Neural progenitor cell (in vitro differentiated cells): ENCODE measurements at regions not wholly inside any gene's neighbourhood (a gene's known extent, or its start where the extent isn't known, plus 50 kb on each side); places are given as distances from the start of the nearest gene placed in this dataset.

Experiments
- DNase-seq: peaks from one replicate; pipeline ENCODE4 v3.0.0-alpha.2; 2016; ENCODE audit warnings: low spot score
- H2AFZ ChIP-seq: fragments of 200-600 bp; sonication (generic); replicated peaks from 2 replicates; pipeline ENCODE4 v1.6.1; 2016; ENCODE audit warnings: antibody characterized with exemption
- H3F3A ChIP-seq: fragments of 200-600 bp; sonication (generic); 2 replicates; pipeline ENCODE4 v1.6.1; 2016; ENCODE audit warnings: antibody characterized with exemption, low read depth
- H3K27ac ChIP-seq: fragments of 200-600 bp; sonication (generic); 2 replicates; pipeline ENCODE4 v1.5.1; 2016; ENCODE audit warnings: mild to moderate bottlenecking
- H3K27me3 ChIP-seq: fragments of 200-600 bp; sonication (generic); 2 replicates; pipeline ENCODE4 v1.6.1; 2016; ENCODE audit warnings: mild to moderate bottlenecking, moderate library complexity
- H3K36me3 ChIP-seq: fragments of 200-600 bp; sonication (generic); 2 replicates; pipeline ENCODE4 v1.5.1; 2016
- H3K4me1 ChIP-seq: fragments of 200-600 bp; sonication (generic); 2 replicates; pipeline ENCODE4 v1.6.1; 2016; ENCODE audit warnings: mixed run types
- H3K4me2 ChIP-seq: fragments of 200-600 bp; sonication (generic); 2 replicates; pipeline ENCODE4 v1.6.1; 2016
- H3K4me3 ChIP-seq: fragments of 200-600 bp; sonication (generic); 2 replicates; pipeline ENCODE4 v1.5.1; 2016
- H3K79me2 ChIP-seq: fragments of 200-600 bp; sonication (generic); 2 replicates; pipeline ENCODE4 v1.6.1; 2016; ENCODE audit warnings: low read depth
- H3K9ac ChIP-seq: fragments of 200-600 bp; sonication (generic); 2 replicates; pipeline ENCODE4 v1.6.1; 2016
- H3K9me3 ChIP-seq: fragments of 200-600 bp; sonication (generic); 2 replicates; pipeline ENCODE4 v1.5.1; 2016; ENCODE audit warnings: low read depth
- H4K20me1 ChIP-seq: fragments of 200-600 bp; sonication (generic); 2 replicates; pipeline ENCODE4 v1.6.1; 2016; ENCODE audit warnings: low read depth
- H3K27ac Mint-ChIP-seq: 3 replicates; pipeline ENCODE4 v1.8.0; 2021; ENCODE audit warnings: mixed read lengths
- H3K27me3 Mint-ChIP-seq: 2 replicates; pipeline ENCODE4 v1.8.0; 2022; ENCODE audit warnings: low read depth, mild to moderate bottlenecking, inconsistent platforms, moderate library complexity, mixed read lengths; ENCODE audit not compliant: insufficient read depth
- H3K36me3 Mint-ChIP-seq: 3 replicates; pipeline ENCODE4 v1.8.0; 2021; ENCODE audit warnings: mixed read lengths
- H3K4me1 Mint-ChIP-seq: 3 replicates; pipeline ENCODE4 v1.8.0; 2021; ENCODE audit warnings: mixed read lengths
- H3K4me3 Mint-ChIP-seq: 3 replicates; pipeline ENCODE4 v1.8.0; 2021; ENCODE audit warnings: mild to moderate bottlenecking, moderate library complexity, mixed read lengths
- H3K9me3 Mint-ChIP-seq: 3 replicates; pipeline ENCODE4 v1.8.0; 2020; ENCODE audit warnings: mixed read lengths
- EZH2 ChIP-seq: fragments of 200-600 bp; sonication (generic); IDR thresholded peaks from 2 replicates; pipeline ENCODE4 v1.6.1; 2017; ENCODE audit warnings: antibody characterized with exemption, mild to moderate bottlenecking, moderate library complexity
- EZH2phosphoT487 ChIP-seq: fragments of 200-600 bp; sonication (generic); IDR thresholded peaks from 2 replicates; pipeline ENCODE4 v1.6.1; 2017; ENCODE audit warnings: antibody characterized with exemption
- TF ChIP-seq, protein P1 (sequence below): fragments of 200-600 bp; sonication (generic); IDR thresholded peaks from 2 replicates; pipeline ENCODE4 v1.5.1; 2017; ENCODE audit warnings: antibody characterized with exemption, mild to moderate bottlenecking

DNA sequence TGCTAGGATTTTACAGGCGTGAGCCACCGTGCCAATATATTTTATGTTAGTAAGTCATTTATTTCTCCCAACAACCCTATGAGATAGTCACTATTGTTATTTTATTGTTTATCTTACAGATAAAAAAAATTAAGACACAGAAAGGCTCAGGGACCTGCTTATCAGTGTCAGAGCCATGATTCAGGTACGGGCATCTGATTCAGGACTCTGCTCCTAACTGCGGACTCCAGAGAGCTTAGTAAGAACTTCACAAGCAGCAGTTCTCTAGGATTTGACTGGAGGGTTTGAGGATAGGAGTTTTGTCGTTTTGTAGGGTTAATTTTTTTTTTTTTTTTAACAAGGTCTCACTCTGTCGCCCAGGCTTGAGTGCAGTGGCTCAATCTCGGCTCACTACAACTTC lies 174.2 kb downstream of the BCL11A start:
- peaks cover 3% of the 10 kb centered on the region for H3K27me3 Mint-ChIP-seq
- Histone ChIP-seq H2AFZ (no peak overlapping the region), H3K27ac (no peak overlapping the region), H3F3A (no peaks in the 10 kb centered on the region), H3K9me3 (no peaks in the 10 kb centered on the region), H3K4me2 (no peak overlapping the region), H3K4me3 (no peak overlapping the region), H4K20me1 (no peaks in the 10 kb centered on the region), H3K27me3 (no peaks in the 10 kb centered on the region), H3K9ac (no peak overlapping the region), H3K79me2 (no peaks in the 10 kb centered on the region), H3K4me1 (no peaks in the 10 kb centered on the region), H3K36me3 (no peaks in the 10 kb centered on the region)
- no peaks in the 10 kb centered on the region for H3K36me3 Mint-ChIP-seq
- TF ChIP-seq EZH2: no peak
- TF ChIP-seq, protein P1, sequence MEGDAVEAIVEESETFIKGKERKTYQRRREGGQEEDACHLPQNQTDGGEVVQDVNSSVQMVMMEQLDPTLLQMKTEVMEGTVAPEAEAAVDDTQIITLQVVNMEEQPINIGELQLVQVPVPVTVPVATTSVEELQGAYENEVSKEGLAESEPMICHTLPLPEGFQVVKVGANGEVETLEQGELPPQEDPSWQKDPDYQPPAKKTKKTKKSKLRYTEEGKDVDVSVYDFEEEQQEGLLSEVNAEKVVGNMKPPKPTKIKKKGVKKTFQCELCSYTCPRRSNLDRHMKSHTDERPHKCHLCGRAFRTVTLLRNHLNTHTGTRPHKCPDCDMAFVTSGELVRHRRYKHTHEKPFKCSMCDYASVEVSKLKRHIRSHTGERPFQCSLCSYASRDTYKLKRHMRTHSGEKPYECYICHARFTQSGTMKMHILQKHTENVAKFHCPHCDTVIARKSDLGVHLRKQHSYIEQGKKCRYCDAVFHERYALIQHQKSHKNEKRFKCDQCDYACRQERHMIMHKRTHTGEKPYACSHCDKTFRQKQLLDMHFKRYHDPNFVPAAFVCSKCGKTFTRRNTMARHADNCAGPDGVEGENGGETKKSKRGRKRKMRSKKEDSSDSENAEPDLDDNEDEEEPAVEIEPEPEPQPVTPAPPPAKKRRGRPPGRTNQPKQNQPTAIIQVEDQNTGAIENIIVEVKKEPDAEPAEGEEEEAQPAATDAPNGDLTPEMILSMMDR: no peak
- TF ChIP-seq EZH2phosphoT487: no peak
- peaks cover 9% of the 10 kb centered on the region for H3K4me1 Mint-ChIP-seq
- DNase-seq: no peak
- H3K4me3 Mint-ChIP-seq: no peak overlapping the region
- no peak overlapping the region for H3K27ac Mint-ChIP-seq
- peaks cover 2% of the 10 kb centered on the region for H3K9me3 Mint-ChIP-seq

DNA sequence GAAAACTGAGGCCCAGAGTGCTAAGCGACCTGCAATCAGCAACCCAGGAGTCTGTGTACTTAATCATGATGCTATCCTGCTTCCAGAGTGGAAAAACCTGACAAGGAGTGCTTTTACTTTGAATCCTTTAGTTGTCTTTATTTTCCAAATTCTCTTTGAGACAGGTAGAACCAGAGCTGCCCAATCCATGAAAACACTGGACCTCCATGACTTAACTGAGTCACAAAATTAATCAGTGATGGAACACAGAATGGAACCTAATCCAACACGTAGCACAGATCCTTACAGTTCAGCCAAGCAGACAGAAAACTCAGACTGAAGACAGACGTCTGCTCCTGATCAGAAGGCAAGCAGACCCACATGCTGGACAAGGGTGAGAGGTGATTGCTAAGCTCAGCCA lies 175.6 kb downstream of the BCL11A start:
- Mint-ChIP-seq H3K9me3 (peaks cover 2% of the 10 kb centered on the region), H3K36me3 (no peaks in the 10 kb centered on the region), H3K27ac (no peak overlapping the region), H3K4me3 (no peak overlapping the region), H3K27me3 (peaks cover 3% of the 10 kb centered on the region), H3K4me1 (peaks cover 2% of the 10 kb centered on the region)
- no peak for DNase-seq
- Histone ChIP-seq H4K20me1 (no peaks in the 10 kb centered on the region), H3F3A (no peaks in the 10 kb centered on the region), H3K27ac (no peak overlapping the region), H3K9me3 (no peaks in the 10 kb centered on the region), H3K36me3 (no peaks in the 10 kb centered on the region), H2AFZ (no peak overlapping the region), H3K27me3 (no peaks in the 10 kb centered on the region), H3K4me3 (no peak overlapping the region), H3K4me2 (no peak overlapping the region), H3K9ac (no peak overlapping the region), H3K79me2 (no peaks in the 10 kb centered on the region), H3K4me1 (no peaks in the 10 kb centered on the region)
- TF ChIP-seq EZH2phosphoT487 (no peak), EZH2 (no peak)
- TF ChIP-seq, protein P1: no peak

DNA sequence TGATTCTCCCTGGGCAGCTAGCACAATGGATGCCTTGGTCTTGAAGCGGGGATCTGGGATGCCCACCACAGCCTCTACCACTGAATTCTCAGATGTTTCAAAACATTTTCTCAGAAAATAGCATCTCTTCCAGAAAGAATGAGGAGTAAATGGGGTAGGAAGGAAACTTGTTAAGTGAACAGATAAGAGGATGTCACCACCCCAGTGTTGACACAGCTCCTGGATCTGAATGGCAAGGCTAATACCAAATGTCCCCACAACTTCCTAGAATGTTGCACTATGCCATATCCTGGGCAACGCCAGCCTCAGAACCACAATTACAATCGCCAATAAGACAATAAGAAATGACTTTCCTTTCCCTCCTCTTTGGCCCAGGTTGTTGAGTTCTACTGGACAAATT lies 177.2 kb downstream of the BCL11A start:
- Mint-ChIP-seq H3K36me3 (no peaks in the 10 kb centered on the region), H3K27ac (no peak overlapping the region), H3K27me3 (peaks cover 3% of the 10 kb centered on the region), H3K4me3 (no peak overlapping the region), H3K4me1 (no peaks in the 10 kb centered on the region), H3K9me3 (no peaks in the 10 kb centered on the region)
- TF ChIP-seq EZH2phosphoT487 (no peak), EZH2 (no peak)
- TF ChIP-seq, protein P1: no peak
- no peaks in the 10 kb centered on the region for H3K9me3 ChIP-seq
- H3K36me3 ChIP-seq: no peaks in the 10 kb centered on the region
- no peak overlapping the region for H2AFZ ChIP-seq
- no peaks in the 10 kb centered on the region for H3K4me1 ChIP-seq
- H3K79me2 ChIP-seq: no peaks in the 10 kb centered on the region
- no peak overlapping the region for H3K4me2 ChIP-seq
- H4K20me1 ChIP-seq: no peaks in the 10 kb centered on the region
- H3K27ac ChIP-seq: no peak overlapping the region
- no peak overlapping the region for H3K9ac ChIP-seq
- no peaks in the 10 kb centered on the region for H3F3A ChIP-seq
- no peak for DNase-seq
- no peak overlapping the region for H3K4me3 ChIP-seq
- no peaks in the 10 kb centered on the region for H3K27me3 ChIP-seq

DNA sequence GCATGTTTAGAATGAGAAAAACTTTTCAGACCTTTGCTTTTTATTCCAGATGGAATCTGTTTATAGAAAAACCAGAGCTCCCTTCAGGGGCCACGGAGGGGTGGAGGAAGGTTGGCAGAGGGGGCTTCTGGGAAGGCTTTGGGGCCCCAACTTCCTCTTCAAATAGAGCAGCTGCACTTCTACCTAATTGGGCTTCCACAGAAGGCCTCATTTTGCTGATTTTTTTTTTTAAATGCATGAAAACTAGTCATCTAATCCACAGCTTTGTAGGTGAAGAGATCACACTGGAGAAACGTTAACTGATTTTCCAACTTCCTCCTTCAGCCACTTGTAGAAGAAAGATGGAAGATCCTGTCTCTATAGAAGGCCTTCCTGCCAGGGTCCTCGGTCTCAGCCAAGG lies 181.8 kb downstream of the BCL11A start:
- Mint-ChIP-seq H3K4me1 (peaks cover under 1% of the 10 kb centered on the region), H3K4me3 (no peak overlapping the region), H3K27ac (no peak overlapping the region), H3K9me3 (no peaks in the 10 kb centered on the region), H3K27me3 (peaks cover 3% of the 10 kb centered on the region), H3K36me3 (no peaks in the 10 kb centered on the region)
- no peak overlapping the region for H3K4me2 ChIP-seq
- no peaks in the 10 kb centered on the region for H3K27me3 ChIP-seq
- H2AFZ ChIP-seq: no peak overlapping the region
- H3F3A ChIP-seq: no peaks in the 10 kb centered on the region
- H3K9ac ChIP-seq: no peak overlapping the region
- TF ChIP-seq EZH2phosphoT487: no peak
- TF ChIP-seq, protein P1: no peak
- no peak for TF ChIP-seq EZH2
- H3K27ac ChIP-seq: no peak overlapping the region
- H3K9me3 ChIP-seq: no peaks in the 10 kb centered on the region
- no peaks in the 10 kb centered on the region for H3K36me3 ChIP-seq
- no peaks in the 10 kb centered on the region for H3K79me2 ChIP-seq
- H3K4me1 ChIP-seq: no peaks in the 10 kb centered on the region
- H4K20me1 ChIP-seq: no peaks in the 10 kb centered on the region
- no peak overlapping the region for H3K4me3 ChIP-seq
- DNase-seq: no peak
